GM23248 (cell line): ENCODE measurements at regions not wholly inside any gene's neighbourhood (a gene's known extent, or its start where the extent isn't known, plus 50 kb on each side); places are given as distances from the start of the nearest gene placed in this dataset.

Experiments
- EZH2 ChIP-seq: fragments of 200-600 bp; sonication (generic); IDR thresholded peaks from 2 replicates; pipeline ENCODE4 v1.6.1; 2018; ENCODE audit warnings: antibody characterized with exemption, mild to moderate bottlenecking; ENCODE audit not compliant: insufficient read depth, poor library complexity, severe bottlenecking
- EZH2phosphoT487 ChIP-seq: fragments of 200-600 bp; sonication (generic); IDR thresholded peaks from 2 replicates; pipeline ENCODE4 v1.6.1; 2018; ENCODE audit warnings: antibody characterized with exemption, moderate library complexity, mild to moderate bottlenecking, low read depth; ENCODE audit not compliant: insufficient read depth

GRCh38 chr19:31083105-31083504 is 266.1 kb downstream of the TSHZ3 start:
- no peak for TF ChIP-seq EZH2
- no peak for TF ChIP-seq EZH2phosphoT487
